IPS-NIHi7 (cell line): ENCODE measurements at regions not wholly inside any gene's neighbourhood (a gene's known extent, or its start where the extent isn't known, plus 50 kb on each side); places are given as distances from the start of the nearest gene placed in this dataset.
A peak's percentile ranks its signal among the peaks of the same experiment; 100 is the strongest.

ENCODE experiments used
- DNase-seq: peaks from one replicate; pipeline ENCODE4 v3.0.0; 2012; ENCODE audit warnings: mixed read lengths; ENCODE audit errors: extremely low spot score

DNA sequence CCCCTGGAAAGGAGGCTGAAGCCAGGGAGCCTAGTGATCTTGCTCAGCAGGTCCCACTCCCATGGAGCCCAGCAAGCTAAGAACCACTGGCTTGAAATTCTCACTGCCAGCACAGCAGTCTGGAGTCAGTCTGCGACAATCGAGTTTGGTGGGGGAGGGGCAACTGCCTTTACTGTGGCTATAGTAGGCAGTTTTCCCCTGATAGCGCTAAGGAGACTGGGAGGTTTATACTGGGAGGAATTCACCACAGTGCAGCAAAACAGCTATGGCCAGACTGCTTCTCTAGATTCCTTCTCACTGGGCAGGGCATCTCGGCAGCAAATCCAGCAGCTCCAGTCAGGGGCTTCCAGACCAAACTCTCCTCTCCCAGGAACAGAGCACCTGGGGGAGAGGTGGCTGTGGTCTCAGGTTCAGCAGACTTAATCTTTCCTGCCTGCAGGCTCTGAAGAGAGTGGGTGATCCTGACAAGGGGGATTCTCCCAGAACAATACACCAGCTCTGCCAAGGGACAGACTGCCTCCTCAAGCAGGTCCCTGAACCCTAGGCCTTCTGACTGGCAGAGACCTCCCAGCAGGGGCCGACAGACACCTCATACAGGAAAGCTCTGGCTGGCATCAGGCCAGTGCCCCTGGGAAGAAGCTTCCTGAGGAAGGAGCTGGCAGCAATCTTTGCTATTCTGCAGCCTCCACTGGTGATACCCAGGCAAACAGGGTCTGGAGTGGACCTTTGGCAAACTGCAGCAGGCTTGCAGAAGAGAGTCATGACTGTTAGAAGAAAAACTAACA lies 548.5 kb upstream of the NEGR1 start:
- DNase-seq = peak; percentile 15

DNA sequence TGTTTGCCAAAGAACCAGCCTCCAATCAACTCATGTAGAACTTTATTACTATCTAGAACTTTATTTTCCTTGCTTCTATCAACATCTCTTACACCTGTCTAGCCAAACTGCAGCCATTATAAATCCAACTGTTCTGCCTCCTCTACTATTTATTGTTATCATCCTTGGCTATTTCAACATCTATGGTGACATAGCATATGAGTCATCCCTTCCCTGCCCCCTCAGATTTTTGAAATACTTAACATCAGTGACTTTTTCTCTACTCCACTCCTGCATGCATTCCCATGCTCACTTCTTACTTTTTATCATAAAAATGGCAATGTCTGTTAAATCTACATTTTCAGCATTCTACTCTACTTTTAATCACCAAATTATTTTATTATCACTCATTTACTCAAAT lies 544.9 kb upstream of the NEGR1 start:
- no peak for DNase-seq

DNA sequence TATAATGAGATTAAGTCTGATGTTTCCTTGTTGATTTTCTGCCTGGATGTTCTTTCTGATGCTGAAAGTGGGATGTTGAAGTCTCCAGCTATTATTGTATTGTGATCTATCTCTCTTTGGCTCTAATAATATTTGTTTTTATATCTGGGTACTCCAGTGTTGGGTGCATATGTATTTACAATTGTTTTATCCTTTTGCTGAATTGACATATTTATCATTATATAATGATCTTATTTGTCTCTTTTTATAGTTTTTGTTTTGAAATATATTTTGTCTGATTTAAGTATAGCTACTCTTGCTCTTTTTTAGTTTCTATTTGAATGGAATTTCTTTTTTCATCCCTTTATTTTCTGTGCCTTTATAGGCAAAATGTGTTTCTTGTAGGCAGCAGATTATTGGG lies 522.2 kb upstream of the NEGR1 start:
- no peak for DNase-seq

DNA sequence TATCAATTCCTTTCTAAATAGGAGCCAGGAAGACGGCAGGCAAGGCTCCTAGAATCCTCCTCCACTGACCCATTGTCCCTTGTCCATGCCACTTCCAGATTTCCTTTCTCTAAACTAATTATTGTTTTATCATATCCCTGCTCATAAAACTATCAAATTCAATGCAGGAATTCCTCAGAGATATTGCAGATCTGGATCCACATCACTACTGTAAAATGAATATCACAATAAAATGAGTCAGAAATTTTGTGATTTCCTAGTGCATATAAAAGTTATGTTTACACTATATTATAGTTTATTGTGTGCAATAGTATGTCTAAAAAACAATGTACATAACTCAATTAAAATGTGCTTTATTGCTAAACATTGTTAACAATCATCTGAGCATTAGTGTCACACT lies 498.7 kb upstream of the NEGR1 start:
- DNase-seq = no peak

DNA sequence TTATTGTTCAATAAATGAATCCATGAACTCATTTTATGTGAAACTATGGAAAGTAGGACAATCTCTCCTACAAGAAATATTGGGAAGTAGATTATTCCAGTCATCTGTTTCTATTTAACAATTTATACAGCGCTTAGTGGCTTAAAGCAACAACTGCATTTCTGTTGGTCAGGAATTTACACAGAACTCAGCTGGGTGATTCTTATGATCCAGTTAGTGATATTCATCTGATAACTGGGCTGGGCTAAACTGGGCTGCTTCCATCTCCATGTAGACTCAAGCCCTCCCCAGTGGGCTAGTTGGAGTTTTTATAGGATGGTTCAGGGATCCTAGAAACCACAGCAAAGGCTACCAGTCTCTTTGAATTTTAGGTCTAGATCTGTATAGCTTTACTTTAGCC lies 497.9 kb upstream of the NEGR1 start:
- no peak for DNase-seq

DNA sequence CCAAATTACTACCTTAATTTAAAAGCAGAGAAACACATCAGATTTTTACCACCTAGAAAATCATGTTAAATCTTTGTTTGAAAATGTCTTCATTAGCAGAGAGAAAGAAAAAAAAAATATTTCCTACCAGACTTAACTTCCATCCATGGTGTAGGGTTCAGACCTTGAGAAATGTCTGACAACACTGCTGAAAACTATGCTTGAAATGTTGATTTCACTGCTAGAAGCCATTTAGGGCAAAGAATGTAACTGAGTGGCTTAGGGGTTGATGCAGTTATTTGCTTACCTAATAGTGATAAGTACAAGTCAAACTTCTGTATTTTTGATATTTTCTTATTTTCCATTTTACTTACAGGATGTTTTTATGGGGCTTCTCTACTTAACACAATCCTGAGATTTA lies 495.6 kb upstream of the NEGR1 start:
- DNase-seq = no peak

DNA sequence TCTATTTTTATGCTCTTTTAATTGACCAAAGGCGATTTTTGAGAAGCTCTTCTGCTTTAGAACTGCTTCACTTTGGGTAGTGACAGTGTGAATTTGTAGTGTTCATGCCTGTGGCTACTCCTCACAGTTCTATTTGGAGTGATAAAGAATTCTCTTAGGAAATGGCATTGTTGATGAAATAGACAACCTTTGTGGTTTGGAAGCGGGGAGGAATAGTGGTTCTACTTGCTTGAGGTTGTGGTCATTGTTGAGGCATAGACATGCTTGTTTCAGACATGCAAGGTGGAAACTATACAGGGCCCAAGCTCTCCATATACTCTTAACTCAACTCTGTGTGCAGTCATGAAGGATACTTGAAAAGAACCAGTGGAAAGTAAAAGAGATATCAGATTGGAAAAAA lies 481.1 kb upstream of the NEGR1 start:
- DNase-seq = no peak

DNA sequence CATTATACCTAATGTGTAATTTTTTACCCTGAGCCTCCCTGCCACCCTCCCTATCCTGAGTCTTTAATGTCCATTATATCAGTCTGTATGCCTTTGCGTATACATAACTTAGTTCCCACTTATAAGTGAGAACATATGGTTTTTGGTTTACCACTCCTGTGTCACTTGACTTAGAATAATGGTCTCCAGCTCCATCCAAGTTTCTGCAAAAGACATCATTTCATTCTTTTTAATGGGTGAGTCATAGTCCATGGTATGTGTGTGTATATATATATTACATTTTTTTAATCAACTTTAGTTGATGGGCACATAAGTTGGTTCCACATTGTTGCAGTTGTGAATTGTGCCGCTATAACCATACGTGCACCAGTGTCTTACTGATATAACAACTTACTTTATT lies 477.1 kb upstream of the NEGR1 start:
- DNase-seq = no peak

DNA sequence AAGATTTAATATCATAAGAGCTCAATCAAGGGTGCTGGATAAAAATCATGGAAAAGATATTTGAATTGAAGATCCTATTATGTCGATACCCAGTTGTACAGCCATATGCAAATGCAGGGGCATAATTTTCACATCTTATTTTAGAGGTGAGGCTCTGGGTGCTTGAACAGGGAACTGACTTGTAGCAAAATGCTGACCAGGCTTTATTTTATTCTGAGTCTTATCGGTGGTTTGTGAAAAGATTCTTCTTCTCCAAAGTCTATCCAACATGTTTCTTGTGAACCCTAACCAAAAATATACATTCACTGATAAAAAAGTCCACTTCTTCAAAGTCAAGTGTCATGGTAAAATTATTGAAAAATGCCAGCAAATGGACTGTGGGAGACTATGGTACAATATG lies 475.5 kb upstream of the NEGR1 start:
- no peak for DNase-seq

DNA sequence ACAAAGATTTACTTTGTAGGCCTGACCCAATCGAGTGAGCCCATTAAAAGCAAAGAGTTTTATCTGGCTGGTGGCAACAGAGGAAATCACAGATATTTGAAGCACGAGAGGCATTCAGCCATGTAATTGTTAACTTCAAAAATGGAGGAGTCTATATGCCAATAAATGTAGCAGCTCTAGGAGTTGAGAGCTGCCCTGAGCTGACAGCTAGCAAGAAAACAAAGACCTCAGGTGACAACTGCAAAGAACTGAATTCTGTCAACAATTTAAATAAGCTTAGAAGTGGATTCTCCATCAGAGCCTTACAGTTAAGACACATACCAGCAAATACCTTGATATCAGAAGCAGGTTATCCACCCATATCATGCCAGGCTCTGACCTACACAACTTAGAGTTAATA lies 463.1 kb upstream of the NEGR1 start:
- DNase-seq = no peak

DNA sequence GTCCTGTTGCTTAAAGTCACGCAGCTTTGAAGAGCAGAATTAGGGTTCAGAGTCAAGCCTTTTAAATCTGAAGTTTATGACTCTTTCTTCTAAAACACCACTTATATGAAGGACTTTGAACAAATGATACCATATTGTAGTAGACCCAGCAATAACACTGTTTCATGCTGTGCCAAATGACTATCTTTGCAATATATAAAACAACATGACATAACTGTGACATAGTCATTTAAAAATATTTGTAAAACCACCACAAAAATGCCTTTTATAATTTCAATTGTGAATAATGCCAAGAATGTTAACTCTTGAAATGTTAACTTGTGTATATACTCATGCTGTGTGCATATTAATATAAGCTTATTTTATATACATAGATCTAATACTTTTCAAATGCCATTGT lies 452.1 kb upstream of the NEGR1 start:
- no peak for DNase-seq

DNA sequence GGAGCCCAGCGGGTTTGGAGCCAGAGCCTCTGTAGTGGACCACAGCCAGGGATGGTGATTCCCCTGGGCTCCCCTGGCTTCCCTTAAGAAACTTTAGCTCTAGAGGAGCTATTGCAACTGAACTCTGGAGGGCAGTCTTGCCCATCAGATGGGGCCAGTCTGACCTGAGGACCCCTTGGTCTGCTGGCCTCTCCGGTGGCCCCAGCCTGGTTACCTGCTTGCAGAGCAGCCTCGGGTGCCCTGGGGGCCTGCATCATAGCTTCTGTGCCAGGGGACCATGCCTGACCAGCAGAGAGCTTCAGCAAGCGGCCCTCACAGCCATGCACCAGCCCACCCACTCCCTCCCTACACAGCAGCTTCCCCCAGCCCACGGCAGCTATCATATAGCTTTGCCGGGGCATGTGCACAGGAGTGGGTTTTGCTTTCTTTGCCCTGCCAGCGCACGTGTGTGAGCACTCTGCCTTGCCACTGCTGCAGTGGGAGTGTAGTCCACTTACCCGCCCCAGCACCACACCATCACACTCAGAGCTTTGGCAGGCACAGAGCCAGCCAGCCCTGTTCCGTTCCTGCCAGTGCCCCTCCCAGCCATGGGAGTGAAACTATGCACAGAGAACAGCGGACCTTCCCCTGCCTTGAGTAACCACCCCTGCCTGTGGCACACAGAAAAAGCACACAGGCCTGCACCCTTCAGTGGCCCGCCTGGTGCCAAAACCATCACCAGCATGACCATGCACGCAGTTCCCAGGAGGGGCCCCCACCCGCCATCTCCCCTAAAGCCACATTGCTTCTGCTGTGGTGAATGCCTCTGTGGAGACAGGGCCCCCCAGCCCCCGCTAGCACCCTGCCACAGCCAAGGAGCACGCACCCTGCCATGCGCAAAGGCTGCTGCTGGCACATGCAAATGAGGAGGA lies 442.9 kb upstream of the NEGR1 start:
- DNase-seq = peak; percentile 63

DNA sequence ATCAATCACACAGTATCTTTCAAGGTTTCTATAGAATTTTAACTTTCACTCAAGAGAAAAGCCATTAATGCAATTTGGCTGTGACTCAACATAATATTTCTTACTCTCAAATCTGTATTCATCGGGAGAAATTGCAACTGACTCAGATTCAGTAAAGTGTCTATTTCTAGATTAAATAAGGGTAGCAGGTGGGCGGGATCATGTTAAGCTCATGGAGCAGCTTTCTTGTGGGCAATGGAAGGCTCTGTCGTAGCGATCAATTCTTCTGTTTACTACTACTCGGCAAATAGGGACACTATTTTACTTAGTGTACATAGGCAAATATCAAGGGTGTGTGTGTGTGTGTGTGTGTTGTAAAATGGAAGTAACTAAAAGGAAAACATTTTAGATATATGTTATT lies 423.6 kb upstream of the NEGR1 start:
- no peak for DNase-seq

DNA sequence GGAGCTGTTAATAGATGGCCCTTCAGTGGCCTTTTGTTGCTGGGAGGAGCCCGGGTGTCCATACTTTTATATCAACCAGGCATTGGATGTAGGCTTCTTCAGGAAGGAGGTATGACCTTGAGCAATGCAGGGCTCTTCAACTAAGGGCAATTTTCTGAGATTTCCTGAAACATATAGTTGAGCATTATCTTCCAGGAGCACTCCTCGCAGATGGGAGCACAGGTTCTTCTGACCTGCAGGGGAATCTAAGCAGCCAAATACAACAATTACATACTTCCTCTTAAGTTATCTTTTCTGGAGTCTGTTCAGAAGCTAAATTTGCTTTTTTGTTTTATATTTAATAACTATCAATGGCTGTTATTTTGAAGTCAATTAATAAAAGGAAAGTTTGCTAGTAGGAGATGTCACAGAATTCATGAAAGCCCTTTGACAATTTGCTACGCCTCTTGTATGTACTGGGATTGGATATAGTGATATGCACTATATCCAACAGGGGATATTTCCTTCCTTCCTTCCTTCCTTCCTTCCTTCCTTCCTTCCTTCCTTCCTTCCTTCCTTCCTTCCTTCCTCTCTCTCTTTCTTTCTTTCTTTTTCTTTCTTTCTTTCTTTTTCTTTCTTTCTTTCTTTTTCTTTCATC lies 422.6 kb upstream of the NEGR1 start:
- DNase-seq = no peak

DNA sequence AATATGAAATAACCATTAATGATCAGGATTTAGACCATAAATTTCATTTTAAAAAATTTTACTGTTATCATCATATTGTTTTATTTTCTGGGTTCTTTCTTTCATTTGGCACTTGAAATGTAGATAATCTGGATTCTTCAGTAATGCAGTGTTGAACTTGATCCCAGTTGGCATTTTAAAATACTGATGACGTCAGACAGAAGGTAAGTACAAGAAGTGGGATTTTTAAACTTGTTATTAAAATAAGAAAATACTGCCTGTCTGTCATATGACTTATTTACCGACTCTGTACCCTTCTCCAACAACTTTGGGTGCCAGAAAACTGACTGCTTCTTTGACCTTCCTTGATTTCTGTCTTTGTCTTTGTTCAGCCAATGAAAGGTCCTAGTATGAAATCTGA lies 415.1 kb upstream of the NEGR1 start:
- DNase-seq = no peak

DNA sequence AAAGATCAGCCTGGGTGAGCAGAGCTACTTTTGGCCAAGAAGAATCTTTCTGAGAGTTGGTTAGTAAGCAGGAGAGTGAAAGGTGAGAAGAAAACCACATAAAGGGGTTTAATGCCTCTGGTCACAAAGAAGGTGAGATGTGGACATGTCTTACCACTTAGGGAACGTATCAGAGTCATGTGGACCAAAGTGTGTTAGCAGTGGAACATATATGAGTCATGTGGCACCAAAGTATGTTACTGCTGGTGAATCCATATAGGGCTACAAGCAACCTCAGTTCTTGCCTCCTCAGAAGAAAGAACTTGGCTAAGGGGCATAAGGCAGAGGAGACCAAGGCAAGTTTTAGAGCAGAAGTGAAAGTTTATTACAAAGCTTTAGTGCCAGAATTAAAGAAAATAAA lies 411.6 kb upstream of the NEGR1 start:
- no peak for DNase-seq

DNA sequence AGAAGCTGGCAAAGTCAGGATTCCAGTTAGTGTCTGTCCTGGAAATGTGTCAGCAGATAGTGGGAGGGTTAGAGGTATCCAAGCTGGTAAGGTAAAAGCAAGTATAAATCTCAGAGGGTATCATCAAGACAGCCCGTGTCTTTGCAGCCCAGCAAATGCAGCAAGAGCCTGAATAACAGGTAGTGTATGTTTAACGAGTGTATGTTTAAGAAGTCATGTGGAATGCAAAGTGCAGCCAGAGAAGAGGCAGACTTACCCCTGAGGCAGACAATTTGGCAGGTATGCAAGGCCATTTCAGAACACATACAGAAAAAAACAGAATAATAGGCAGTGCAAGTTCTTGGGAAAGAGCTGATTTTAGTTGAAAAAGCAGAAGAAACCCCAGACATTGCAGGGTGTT lies 411.0 kb upstream of the NEGR1 start:
- DNase-seq = no peak

DNA sequence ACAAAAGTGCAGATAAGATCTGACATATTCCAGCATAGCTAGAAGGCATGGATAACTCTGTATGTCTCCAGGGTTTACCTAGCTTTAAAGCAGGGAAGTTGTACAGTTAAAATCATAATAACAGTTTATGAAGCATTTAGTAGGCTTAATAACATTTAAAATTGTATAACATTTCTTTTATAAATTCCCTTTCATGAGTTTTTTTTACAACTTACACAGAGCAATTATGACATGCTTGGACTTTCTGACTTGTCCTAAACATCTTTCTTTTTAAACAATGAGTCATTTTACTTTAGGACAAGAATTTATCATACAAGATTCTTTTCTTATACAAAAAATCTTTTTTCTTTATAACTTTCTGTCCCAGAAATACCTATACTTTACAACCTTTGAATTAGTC lies 408.5 kb upstream of the NEGR1 start:
- no peak for DNase-seq

DNA sequence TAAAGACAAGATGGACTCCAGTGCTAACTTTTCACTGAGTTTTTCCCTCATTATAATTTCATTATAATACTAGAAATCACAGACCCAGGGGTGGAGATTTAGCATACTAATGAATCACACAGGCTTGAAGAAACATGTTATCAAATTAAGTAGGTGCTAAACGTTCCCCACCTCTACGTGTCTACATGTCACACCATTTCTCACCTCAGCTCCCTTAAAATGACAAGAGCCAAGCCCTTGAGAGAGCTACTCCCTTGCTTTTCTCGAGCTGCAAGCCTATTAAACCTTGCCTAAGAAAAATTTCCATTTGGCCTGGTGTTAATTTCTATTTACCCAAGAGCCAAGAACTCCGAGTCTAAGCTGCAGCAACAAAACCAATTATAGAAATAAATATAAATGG lies 396.3 kb upstream of the NEGR1 start:
- no peak for DNase-seq

DNA sequence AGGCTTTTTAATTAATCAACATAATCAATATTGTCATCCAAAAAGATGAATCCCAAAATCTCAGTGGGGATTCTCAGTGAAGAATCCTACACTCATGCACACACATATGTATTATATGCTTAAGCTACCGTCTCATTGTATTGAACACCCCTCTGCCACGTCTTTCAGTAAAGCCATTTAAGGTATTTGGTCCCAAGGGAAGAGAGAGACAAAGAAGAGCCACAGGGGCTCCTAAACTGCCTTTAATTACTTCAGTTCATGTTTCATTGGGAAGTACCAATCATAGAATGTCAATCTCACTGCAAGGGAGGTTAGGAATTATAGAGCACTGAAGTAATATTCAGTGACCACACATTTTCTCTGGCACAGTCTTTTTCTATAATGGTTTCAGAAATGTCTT lies 388.6 kb upstream of the NEGR1 start:
- peak; percentile 9 for DNase-seq

DNA sequence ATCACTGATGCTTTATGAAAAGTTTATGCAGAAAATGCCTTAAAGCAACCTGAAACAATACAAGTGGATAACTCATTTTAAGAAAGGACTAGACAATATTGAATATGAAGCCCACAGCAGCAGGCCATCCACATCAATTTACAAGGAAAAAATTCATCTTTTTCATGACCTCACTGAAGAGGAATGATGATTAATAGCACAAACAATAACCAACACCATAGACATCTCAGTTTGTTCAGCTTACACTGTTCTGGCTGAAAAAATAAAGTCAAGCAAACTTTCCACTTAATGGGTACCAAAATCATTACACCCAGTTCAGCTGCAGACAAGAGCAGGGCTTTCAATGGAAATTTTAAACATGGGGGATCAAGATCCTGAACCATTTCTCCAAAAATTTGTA lies 380.6 kb upstream of the NEGR1 start:
- DNase-seq = no peak

DNA sequence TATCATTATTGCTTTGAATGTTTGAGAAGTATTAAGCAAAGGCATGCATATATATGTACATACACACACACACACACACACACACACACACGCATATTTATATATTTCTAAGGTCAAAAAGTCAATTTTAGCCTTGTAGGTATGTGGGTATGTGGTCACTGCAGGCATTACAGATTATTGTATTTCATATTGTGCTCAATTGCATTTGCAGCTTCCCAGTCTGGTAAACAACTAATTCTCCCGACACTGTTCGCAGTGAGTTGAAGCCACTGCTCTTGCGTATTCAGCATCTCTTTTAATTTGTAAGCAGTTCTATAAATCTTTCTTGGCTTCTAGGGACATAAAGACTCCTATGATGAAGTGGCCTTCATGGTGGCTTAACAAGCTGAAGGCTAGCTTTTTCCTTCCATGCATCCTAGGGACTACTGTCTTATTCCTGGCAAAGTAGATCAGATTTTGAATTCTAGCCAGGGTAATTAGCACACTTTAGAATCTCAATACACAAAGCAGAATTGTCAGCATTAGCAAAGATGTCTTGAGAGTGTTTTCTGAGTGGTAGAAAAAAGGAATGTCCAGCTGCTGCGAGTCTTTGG lies 368.6 kb upstream of the NEGR1 start:
- no peak for DNase-seq
